ENCODE measurements at regions not wholly inside any gene's neighbourhood (a gene's known extent, or its start where the extent isn't known, plus 50 kb on each side); places are given as distances from the start of the nearest gene placed in this dataset.
"Not testable (repeated sequence)": the region's sequence is repeated elsewhere in the genome, so short reads cannot be mapped to it uniquely, and the experiment has no call there.

DNA sequence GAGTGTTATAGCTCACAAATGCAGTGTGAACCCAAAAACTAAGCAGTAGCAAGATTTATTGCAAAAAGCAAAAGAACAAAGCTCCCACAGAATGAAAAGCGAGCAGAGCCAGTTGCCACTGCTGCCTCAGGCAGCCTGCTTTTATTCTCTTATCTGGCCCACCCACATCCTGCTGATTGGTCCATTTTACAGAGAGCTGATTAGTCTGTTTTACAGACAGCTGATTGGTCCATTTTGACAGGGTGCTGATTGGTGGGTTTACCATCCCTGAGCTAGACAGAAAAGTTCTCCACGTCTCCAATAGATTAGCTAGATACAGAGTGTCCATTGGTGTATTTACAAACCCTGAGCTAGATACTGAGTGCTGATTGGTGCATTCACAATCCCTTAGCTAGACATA lies 55.1 kb upstream of the VASH1 start:
- not testable (repeated sequence) for H3K9me3 ChIP-seq (ENCODE audit: control insufficient read depth, insufficient read depth, low read depth, low read length); H3K4me3 ChIP-seq (ENCODE audit: low read depth, low read length); H3K27ac ChIP-seq (ENCODE audit: extremely low read depth, low read depth, low read length); H3K4me1 ChIP-seq (ENCODE audit: control insufficient read depth, insufficient read depth, low read length); H3K36me3 ChIP-seq (ENCODE audit: control insufficient read depth in 2 of 2, insufficient read depth in 1 of 2, low read length in 2 of 2)
- ChIA-PET POLR2A (interaction anchor here (0.6 kb wide), 1 partner anchor 13 kb away, joined by 13 read pairs; no protein-coding TSS in a partner anchor), CTCF (interaction anchor here (0.7 to 1.3 kb wide), 2 partner anchors 79 to 105 kb away, joined by 3 to 6 read pairs; no protein-coding TSS in a partner anchor)

DNA sequence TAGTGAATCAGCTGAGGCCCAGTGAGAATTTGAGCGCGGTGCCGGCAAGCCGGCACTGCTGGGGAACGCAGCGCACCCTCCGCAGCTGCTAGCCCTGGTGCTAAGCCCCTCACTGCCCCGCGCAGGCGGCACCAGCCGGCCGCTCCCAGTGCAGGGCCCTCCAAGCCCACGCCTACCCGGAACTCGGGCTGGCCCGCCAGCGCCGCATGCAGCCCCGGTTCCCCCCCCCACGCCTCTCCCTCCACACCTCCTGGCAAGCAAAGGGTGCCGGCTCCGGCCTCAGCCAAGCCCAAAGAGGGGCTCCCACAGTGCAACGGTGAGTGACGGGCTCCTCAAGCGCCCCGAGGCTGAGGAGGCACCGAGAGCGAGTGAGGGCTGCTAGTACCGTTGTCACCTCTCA lies 54.5 kb upstream of the VASH1 start:
- TF ChIP-seq ZBTB44 (tag by site-specific recombination; IDR thresholded peaks at IDR 0.05) (no peak), ZNF169 (tag by site-specific recombination; IDR thresholded peaks at IDR 0.05) (no peak), ZNF366 (tag by site-specific recombination; conservative IDR thresholded peaks at IDR 0.05) (no peak), ZNF692 (tag by site-specific recombination; IDR thresholded peaks at IDR 0.05) (no peak), YY2 (tag by site-specific recombination; IDR thresholded peaks at IDR 0.05) (no peak), ZXDB (tag by site-specific recombination; IDR thresholded peaks at IDR 0.05) (no peak), ZNF658 (tag by site-specific recombination; IDR thresholded peaks at IDR 0.05) (no peak), BCL11A (tag by site-specific recombination; IDR thresholded peaks at IDR 0.05; ENCODE audit: low read depth) (no peak), ZNF549 (tag by site-specific recombination; IDR thresholded peaks at IDR 0.05) (no peak), ZNF707 (tag by site-specific recombination; IDR thresholded peaks at IDR 0.05) (no peak), HOXD13 (CRISPR knock-in tag; IDR thresholded peaks at IDR 0.05; ENCODE audit: borderline replicate concordance) (no peak), ZNF239 (tag by site-specific recombination; IDR thresholded peaks at IDR 0.05) (no peak), ZNF416 (tag by site-specific recombination; IDR thresholded peaks at IDR 0.05) (no peak), ZNF223 (tag by site-specific recombination; IDR thresholded peaks at IDR 0.05) (no peak), ZFP37 (tag by site-specific recombination; IDR thresholded peaks at IDR 0.05) (no peak), ZNF639 (tag by site-specific recombination; IDR thresholded peaks at IDR 0.05) (no peak), ZNF19 (tag by site-specific recombination; IDR thresholded peaks at IDR 0.05; ENCODE audit: low read depth) (no peak), ZNF791 (tag by site-specific recombination; IDR thresholded peaks at IDR 0.05) (no peak)
- TF ChIP-seq, protein P1, sequence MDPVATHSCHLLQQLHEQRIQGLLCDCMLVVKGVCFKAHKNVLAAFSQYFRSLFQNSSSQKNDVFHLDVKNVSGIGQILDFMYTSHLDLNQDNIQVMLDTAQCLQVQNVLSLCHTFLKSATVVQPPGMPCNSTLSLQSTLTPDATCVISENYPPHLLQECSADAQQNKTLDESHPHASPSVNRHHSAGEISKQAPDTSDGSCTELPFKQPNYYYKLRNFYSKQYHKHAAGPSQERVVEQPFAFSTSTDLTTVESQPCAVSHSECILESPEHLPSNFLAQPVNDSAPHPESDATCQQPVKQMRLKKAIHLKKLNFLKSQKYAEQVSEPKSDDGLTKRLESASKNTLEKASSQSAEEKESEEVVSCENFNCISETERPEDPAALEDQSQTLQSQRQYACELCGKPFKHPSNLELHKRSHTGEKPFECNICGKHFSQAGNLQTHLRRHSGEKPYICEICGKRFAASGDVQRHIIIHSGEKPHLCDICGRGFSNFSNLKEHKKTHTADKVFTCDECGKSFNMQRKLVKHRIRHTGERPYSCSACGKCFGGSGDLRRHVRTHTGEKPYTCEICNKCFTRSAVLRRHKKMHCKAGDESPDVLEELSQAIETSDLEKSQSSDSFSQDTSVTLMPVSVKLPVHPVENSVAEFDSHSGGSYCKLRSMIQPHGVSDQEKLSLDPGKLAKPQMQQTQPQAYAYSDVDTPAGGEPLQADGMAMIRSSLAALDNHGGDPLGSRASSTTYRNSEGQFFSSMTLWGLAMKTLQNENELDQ (tag by site-specific recombination; IDR thresholded peaks at IDR 0.05; ENCODE audit: low read depth): no peak
- Histone ChIP-seq H3K4me1 (ENCODE audit: control insufficient read depth, insufficient read depth, low read length) (no peaks in the 10 kb centered on the region), H3K27ac (ENCODE audit: extremely low read depth, low read depth, low read length) (no peak overlapping the region), H3K9me3 (ENCODE audit: control insufficient read depth, insufficient read depth, low read depth, low read length) (no peaks in the 10 kb centered on the region), H3K4me3 (ENCODE audit: low read depth, low read length) (no peak overlapping the region), H3K36me3 (ENCODE audit: control insufficient read depth in 2 of 2, insufficient read depth in 1 of 2, low read length in 2 of 2) (no peaks in the 10 kb centered on the region)
- POLR2A ChIA-PET: interaction anchor here (0.6 kb wide), 1 partner anchor 12 kb away, joined by 13 read pairs; no protein-coding TSS in a partner anchor
- CTCF ChIA-PET: interaction anchor here (1.3 kb wide), 1 partner anchor 78 kb away, joined by 6 read pairs; no protein-coding TSS in a partner anchor
